Naive thymus-derived CD8-positive, alpha-beta T cell (primary cell): ENCODE measurements at regions not wholly inside any gene's neighbourhood (a gene's known extent, or its start where the extent isn't known, plus 50 kb on each side); places are given as distances from the start of the nearest gene placed in this dataset.

Experiments
- ATAC-seq, 2 donors: fragments of 150-1000 bp; cut with Tn5 transposase in 1 of 2; sonication (Bioruptor Pico), chemical (Tn5 transposase) in 1 of 2; 1 replicate in 1 of 2; 2 replicates in 1 of 2; pipeline ENCODE4 v1.10.0; 2021; ENCODE audit warnings: mild to moderate bottlenecking in 2 of 2, moderate library complexity in 2 of 2
- POLR2A ChIA-PET: fragments of 350-600 bp; sonication (Branson Sonifier 250); formaldehyde crosslinking; loops from one replicate; lab custom pipeline; 2021; ENCODE audit warnings: antibody characterized with exemption; lab: Charles Lee
- DNase-seq, 10 donors: peaks; one replicate each; pipeline versions ENCODE4 v3.0.0 to v3.0.0-alpha.2; 2020 to 2022
- H3K27ac Mint-ChIP-seq, 10 donors: one replicate each; pipeline ENCODE4 v1.8.0; 2020 to 2022; ENCODE audit warnings: mild to moderate bottlenecking in 10 of 10, mixed read lengths in 10 of 10, moderate library complexity in 4 of 10, inconsistent platforms in 1 of 10
- H3K27me3 Mint-ChIP-seq, 5 donors: one replicate each; pipeline ENCODE4 v1.8.0; 2021 to 2022; ENCODE audit warnings: mixed read lengths in 5 of 5
- H3K36me3 Mint-ChIP-seq, 3 donors: one replicate each; pipeline ENCODE4 v1.8.0; 2020 to 2022; ENCODE audit warnings: mixed read lengths in 3 of 3, mild to moderate bottlenecking in 2 of 3, inconsistent platforms in 1 of 3
- H3K4me1 Mint-ChIP-seq, 4 donors: one replicate each; pipeline ENCODE4 v1.8.0; 2021 to 2022; ENCODE audit warnings: mixed read lengths in 4 of 4
- H3K4me3 Mint-ChIP-seq, 10 donors: one replicate each; pipeline ENCODE4 v1.8.0; 2020 to 2022; ENCODE audit warnings: mild to moderate bottlenecking in 10 of 10, mixed read lengths in 10 of 10, moderate library complexity in 6 of 10, inconsistent platforms in 1 of 10
- H3K9me3 Mint-ChIP-seq, 9 donors: one replicate each; pipeline ENCODE4 v1.8.0; 2020 to 2022; ENCODE audit warnings: mixed read lengths in 9 of 9, mild to moderate bottlenecking in 3 of 9, inconsistent platforms in 1 of 9, moderate library complexity in 1 of 9

DNA sequence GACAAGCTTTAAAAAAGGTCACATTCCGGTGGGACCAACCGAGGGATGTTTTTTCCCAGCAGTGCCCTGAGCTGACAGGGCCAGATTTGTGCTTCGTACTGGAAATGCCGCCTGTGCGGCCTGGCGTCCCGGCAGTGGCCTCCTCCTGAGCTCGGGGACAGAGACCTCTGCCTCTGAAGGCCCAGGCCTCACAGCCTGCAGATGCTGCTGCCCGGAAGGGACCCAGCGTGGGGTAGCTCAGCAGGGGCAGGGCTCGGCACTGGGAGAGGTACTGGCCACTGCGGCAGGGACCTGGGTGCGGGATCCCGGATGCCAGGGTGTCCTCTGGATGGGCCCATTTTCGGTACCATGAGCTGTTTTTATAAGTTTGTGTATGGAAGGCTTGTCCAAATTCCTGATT is 52.4 kb upstream of the CFAP46 start:
- peaks cover 0 to 11% (median 4%) of the 10 kb centered on the region in 5 donors for H3K27me3 Mint-ChIP-seq
- no peak for ATAC-seq

DNA sequence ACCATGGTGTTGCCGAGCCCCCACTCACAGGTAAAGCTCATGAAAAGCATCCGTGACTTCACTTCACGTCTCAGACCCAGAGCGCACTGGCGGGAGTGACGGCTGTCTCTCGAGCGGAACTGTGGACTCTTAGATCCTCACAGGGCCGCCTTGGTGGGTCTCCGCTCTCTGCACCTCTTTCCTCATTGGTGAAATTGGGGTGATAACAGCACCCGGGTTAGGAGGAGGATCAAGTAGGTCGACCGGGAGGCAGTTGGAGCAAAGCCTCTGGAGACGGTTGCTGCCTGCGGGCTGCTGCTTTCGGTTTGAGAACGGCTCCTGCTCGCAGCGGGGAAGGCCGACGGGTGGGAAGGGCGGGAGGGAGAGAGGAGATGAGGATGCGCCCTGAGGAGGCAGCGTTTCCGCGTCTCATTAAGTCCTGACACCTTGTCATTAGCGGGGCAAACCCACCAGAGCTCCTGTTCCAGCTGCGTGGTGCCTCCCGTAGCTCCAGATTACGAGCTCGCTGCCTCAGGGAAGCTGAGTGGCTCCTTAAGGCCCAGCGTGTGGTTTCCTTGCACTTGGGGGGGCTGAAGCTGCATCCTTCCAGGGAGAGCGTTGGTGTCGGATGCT is 51.9 kb upstream of the CFAP46 start:
- H3K4me3 Mint-ChIP-seq, result no peak overlapping the region
- no peak overlapping the region for H3K27ac Mint-ChIP-seq
- no peaks in the 10 kb centered on the region for H3K9me3 Mint-ChIP-seq
- POLR2A ChIA-PET, result no interaction called here
- H3K4me1 Mint-ChIP-seq, result no peaks in the 10 kb centered on the region
- DNase-seq, result no peak
- no peak for ATAC-seq
- peaks cover 0 to 8% (median 0%) of the 10 kb centered on the region in 5 donors for H3K27me3 Mint-ChIP-seq
- H3K36me3 Mint-ChIP-seq, result no peaks in the 10 kb centered on the region

More for the DNA sequence above, 52.4 kb upstream of the CFAP46 start:
- Mint-ChIP-seq H3K27ac (no peak overlapping the region), H3K36me3 (no peaks in the 10 kb centered on the region), H3K4me3 (no peak overlapping the region), H3K9me3 (no peaks in the 10 kb centered on the region), H3K4me1 (no peaks in the 10 kb centered on the region)
- POLR2A ChIA-PET, result no interaction called here
- no peak for DNase-seq

DNA sequence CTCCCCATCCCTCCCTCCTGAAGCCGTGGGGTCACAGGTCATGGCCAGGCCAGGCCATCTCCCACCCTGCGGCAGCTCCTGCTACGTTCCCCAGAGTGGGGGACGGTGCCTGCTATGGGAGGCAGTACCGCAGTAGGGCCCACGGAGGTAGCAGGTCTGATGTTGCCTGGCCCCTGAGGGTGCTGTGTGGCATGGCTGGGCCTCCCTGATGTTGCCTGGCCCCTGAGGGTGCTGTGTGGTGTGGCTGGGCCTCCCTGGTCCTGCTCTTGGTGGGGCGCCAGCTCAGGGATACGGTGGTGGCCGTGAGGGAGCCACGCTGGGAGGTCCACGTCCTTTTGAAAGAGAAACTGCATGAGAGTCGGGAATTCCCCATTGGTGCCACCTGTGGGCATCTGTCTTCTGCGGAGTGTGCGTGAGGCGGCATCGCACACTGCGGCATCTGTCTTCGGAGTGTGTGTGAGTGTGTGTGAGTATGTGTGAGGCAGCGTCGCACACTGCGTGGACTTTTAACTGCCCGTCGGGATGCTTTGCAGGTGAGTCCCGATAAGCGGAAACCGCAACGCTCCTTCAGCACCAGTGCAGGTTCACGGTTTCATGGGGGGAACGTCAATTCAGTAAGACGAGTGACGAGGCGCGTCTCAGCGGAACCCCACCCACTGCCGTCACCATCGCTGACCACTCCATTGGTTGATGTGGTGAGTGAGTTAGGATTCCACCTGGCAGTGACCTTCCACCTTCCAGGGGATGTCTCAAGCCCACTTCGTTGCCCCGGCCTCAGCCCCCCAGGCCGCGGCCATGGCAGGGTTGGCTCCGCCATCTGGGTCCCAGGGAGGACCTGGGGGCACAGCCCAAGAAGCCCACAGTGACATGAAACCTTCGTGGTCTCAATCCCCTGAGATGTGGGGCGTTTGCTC is 51.2 kb upstream of the CFAP46 start:
- no peak overlapping the region for H3K4me3 Mint-ChIP-seq
- no peak overlapping the region for H3K27ac Mint-ChIP-seq
- ATAC-seq, result no peak
- H3K9me3 Mint-ChIP-seq, result no peaks in the 10 kb centered on the region
- H3K27me3 Mint-ChIP-seq, result peaks cover 0 to 8% (median 0%) of the 10 kb centered on the region in 5 donors
- POLR2A ChIA-PET, result no interaction called here
- DNase-seq, result no peak
- H3K4me1 Mint-ChIP-seq, result no peaks in the 10 kb centered on the region
- H3K36me3 Mint-ChIP-seq, result no peaks in the 10 kb centered on the region

DNA sequence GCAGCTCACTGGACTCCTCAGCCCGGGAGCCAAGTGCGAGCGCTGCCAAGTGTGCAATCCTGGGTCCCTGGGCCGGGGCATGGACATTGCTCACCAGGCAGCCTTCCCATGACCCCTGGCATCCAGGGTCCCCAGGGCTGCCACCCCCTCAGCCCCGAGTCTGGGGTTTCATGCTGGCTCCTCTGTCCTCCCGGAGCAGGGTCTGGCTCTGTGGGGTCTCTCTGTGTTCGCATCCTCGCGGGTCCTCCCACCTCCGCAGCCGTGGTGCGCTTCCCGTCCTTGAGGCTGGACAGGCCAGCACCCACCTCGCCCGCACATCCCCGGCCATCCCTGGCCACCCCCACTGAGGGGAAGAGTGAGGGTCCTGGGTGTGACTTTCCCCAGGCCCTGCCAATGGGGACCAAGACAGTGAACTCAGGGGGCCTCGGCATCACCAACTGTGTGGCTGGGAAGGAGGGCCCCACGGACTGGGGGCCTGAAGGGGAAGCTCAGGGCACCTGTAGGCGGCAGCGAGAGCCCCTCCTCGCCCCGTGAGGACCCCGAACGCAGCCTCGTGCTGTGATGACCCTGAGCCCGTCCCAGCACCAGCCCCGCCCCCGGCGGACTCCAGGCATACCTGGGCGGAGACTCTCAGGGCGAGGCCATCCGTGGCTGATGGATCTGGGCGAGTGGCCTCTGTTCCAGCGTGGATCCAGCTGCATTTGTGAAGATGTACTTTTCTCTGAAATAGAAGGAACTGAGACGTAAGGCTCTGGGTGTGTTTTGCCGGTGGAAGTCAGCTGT is 50.3 kb upstream of the CFAP46 start:
- no peaks in the 10 kb centered on the region for H3K4me1 Mint-ChIP-seq
- peaks cover 0 to 8% (median 0%) of the 10 kb centered on the region in 5 donors for H3K27me3 Mint-ChIP-seq
- DNase-seq, result no peak
- no peak for ATAC-seq
- no peaks in the 10 kb centered on the region for H3K36me3 Mint-ChIP-seq
- H3K27ac Mint-ChIP-seq, result no peak overlapping the region
- no peaks in the 10 kb centered on the region for H3K9me3 Mint-ChIP-seq
- POLR2A ChIA-PET, result no interaction called here
- no peak overlapping the region for H3K4me3 Mint-ChIP-seq
